ENCODE measurements at regions not wholly inside any gene's neighbourhood (a gene's known extent, or its start where the extent isn't known, plus 50 kb on each side); places are given as distances from the start of the nearest gene placed in this dataset.

DNA sequence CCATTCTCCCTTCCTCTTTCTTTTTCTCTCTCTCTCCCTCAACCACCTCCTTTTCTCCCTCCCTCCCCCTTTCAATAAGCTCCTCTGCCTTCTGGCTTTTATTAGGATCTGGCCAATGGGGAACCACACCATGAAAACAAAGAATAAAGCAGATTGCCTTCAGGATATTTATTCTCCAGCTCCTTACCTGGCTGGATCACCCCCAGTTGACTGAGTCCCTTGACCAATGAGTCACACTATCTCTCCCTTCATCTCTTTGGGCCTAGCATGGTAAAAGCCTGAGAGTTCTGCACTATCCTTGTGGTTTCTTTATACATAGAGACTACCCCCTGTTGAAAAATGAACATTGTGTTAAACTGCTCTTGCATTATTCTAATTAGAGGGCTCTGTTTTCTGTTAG is 476.8 kb downstream of the EPHA7 start:
- H3K4me2 ChIP-seq (ENCODE audit: low read depth, low read length) = no peak overlapping the region
- no peak overlapping the region for H3K27ac ChIP-seq (ENCODE audit: low read length)
- H3K27me3 ChIP-seq (replicated peaks; ENCODE audit: insufficient read depth, low read length) = no peaks in the 10 kb centered on the region
- H3K4me1 ChIP-seq (ENCODE audit: low read length) = no peaks in the 10 kb centered on the region
- no peak for DNase-seq
- H4K20me1 ChIP-seq (ENCODE audit: insufficient read depth, low read length) = no peaks in the 10 kb centered on the region
- no peaks in the 10 kb centered on the region for H3K79me2 ChIP-seq (ENCODE audit: low read length)
- H3K4me3 ChIP-seq (ENCODE audit: low read length) = no peak overlapping the region
- no peak overlapping the region for H2AFZ ChIP-seq (ENCODE audit: low read length)
- TF ChIP-seq EZH2 (optimal IDR thresholded peaks at IDR 0.05; ENCODE audit: low read depth, low read length) (no peak), EZH2phosphoT487 (IDR thresholded peaks at IDR 0.05; ENCODE audit: low read length) (no peak)
- TF ChIP-seq, protein P1, sequence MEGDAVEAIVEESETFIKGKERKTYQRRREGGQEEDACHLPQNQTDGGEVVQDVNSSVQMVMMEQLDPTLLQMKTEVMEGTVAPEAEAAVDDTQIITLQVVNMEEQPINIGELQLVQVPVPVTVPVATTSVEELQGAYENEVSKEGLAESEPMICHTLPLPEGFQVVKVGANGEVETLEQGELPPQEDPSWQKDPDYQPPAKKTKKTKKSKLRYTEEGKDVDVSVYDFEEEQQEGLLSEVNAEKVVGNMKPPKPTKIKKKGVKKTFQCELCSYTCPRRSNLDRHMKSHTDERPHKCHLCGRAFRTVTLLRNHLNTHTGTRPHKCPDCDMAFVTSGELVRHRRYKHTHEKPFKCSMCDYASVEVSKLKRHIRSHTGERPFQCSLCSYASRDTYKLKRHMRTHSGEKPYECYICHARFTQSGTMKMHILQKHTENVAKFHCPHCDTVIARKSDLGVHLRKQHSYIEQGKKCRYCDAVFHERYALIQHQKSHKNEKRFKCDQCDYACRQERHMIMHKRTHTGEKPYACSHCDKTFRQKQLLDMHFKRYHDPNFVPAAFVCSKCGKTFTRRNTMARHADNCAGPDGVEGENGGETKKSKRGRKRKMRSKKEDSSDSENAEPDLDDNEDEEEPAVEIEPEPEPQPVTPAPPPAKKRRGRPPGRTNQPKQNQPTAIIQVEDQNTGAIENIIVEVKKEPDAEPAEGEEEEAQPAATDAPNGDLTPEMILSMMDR (IDR thresholded peaks at IDR 0.05; ENCODE audit: low read length) = no peak
- H3K9me2 ChIP-seq (replicated peaks; ENCODE audit: insufficient read depth, low read length) = no peaks in the 10 kb centered on the region
- no peaks in the 10 kb centered on the region for H3K9me3 ChIP-seq (replicated peaks; ENCODE audit: insufficient read depth, low read length)
- H3F3A ChIP-seq (ENCODE audit: insufficient read depth, low read length) = no peaks in the 10 kb centered on the region
- no peaks in the 10 kb centered on the region for H3K36me3 ChIP-seq (replicated peaks; ENCODE audit: insufficient read depth, low read length)
- H3K9ac ChIP-seq (ENCODE audit: low read length) = no peak overlapping the region

DNA sequence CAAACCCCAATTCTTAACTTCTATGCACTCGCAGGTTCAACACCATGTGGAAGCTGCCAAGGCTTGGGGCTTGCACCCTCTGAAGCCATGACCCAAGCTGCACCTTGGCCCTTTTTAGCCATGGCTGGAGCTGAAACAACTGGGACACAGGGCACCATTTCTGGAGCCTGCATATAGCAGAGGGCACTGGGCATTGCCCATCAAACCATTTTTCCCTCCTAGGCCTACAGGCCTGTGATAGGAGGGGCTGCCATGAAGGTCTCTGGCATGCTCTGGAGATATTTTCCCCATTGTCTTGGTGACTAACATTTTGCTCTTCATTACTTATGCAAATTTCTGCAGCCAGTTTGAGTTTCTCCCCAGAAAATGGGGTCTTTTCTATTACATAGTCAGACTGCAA is 484.7 kb downstream of the EPHA7 start:
- no peaks in the 10 kb centered on the region for H3K9me2 ChIP-seq (replicated peaks; ENCODE audit: insufficient read depth, low read length)
- no peak for DNase-seq
- TF ChIP-seq EZH2phosphoT487 (IDR thresholded peaks at IDR 0.05; ENCODE audit: low read length) = no peak
- TF ChIP-seq, protein P1 (IDR thresholded peaks at IDR 0.05; ENCODE audit: low read length) = no peak
- H3K9me3 ChIP-seq (replicated peaks; ENCODE audit: insufficient read depth, low read length) = no peaks in the 10 kb centered on the region
- H2AFZ ChIP-seq (ENCODE audit: low read length) = no peak overlapping the region
- H3K27me3 ChIP-seq (replicated peaks; ENCODE audit: insufficient read depth, low read length) = no peaks in the 10 kb centered on the region
- H3K4me2 ChIP-seq (ENCODE audit: low read depth, low read length) = no peak overlapping the region
- no peak overlapping the region for H3K9ac ChIP-seq (ENCODE audit: low read length)
- no peaks in the 10 kb centered on the region for H3K79me2 ChIP-seq (ENCODE audit: low read length)
- H4K20me1 ChIP-seq (ENCODE audit: insufficient read depth, low read length) = no peaks in the 10 kb centered on the region
- no peaks in the 10 kb centered on the region for H3K4me1 ChIP-seq (ENCODE audit: low read length)
- H3K27ac ChIP-seq (ENCODE audit: low read length) = no peak overlapping the region
- H3K36me3 ChIP-seq (replicated peaks; ENCODE audit: insufficient read depth, low read length) = no peaks in the 10 kb centered on the region
- H3K4me3 ChIP-seq (ENCODE audit: low read length) = no peak overlapping the region
- no peaks in the 10 kb centered on the region for H3F3A ChIP-seq (ENCODE audit: insufficient read depth, low read length)

DNA sequence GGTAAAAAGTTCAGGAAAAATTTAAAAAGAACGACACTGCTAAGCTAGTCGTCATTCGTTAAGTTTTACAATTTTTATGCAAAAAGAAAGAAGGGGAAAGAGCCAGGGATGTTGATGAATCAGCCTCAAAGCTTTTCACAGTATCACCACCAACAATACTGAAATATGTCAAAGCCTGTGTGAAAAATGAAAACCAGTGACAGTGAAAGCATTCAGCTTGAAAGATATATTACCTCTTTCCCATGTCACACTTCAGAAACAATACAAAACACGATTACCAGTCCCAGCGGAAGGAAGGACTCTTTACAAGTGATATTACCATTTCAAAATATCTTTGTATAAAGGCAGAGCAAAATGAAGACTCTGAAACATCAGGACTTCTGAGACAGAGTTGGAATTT is 489.2 kb downstream of the EPHA7 start:
- H3K79me2 ChIP-seq (ENCODE audit: low read length) = no peaks in the 10 kb centered on the region
- TF ChIP-seq EZH2 (optimal IDR thresholded peaks at IDR 0.05; ENCODE audit: low read depth, low read length) (no peak), EZH2phosphoT487 (IDR thresholded peaks at IDR 0.05; ENCODE audit: low read length) (no peak)
- TF ChIP-seq, protein P1 (IDR thresholded peaks at IDR 0.05; ENCODE audit: low read length) = no peak
- H3K27me3 ChIP-seq (replicated peaks; ENCODE audit: insufficient read depth, low read length) = no peaks in the 10 kb centered on the region
- no peak overlapping the region for H2AFZ ChIP-seq (ENCODE audit: low read length)
- no peaks in the 10 kb centered on the region for H3K4me1 ChIP-seq (ENCODE audit: low read length)
- H3K9ac ChIP-seq (ENCODE audit: low read length) = no peak overlapping the region
- no peaks in the 10 kb centered on the region for H3K36me3 ChIP-seq (replicated peaks; ENCODE audit: insufficient read depth, low read length)
- no peaks in the 10 kb centered on the region for H3F3A ChIP-seq (ENCODE audit: insufficient read depth, low read length)
- H3K9me2 ChIP-seq (replicated peaks; ENCODE audit: insufficient read depth, low read length) = no peaks in the 10 kb centered on the region
- DNase-seq = no peak
- no peaks in the 10 kb centered on the region for H3K9me3 ChIP-seq (replicated peaks; ENCODE audit: insufficient read depth, low read length)
- H4K20me1 ChIP-seq (ENCODE audit: insufficient read depth, low read length) = no peaks in the 10 kb centered on the region
- H3K4me3 ChIP-seq (ENCODE audit: low read length) = no peak overlapping the region
- no peak overlapping the region for H3K4me2 ChIP-seq (ENCODE audit: low read depth, low read length)
- no peak overlapping the region for H3K27ac ChIP-seq (ENCODE audit: low read length)

Measured in MM.1S (cell line).